Stimulated activated CD4-positive, alpha-beta T cell treated with anti-CD3 and anti-CD28 coated beads, Interleukin-2, amount 100 ng/mL, for 24 hours (primary cell): ENCODE measurements at regions not wholly inside any gene's neighbourhood (a gene's known extent, or its start where the extent isn't known, plus 50 kb on each side); places are given as distances from the start of the nearest gene placed in this dataset.

Source experiments
- DNase-seq, 2 donors: peaks; one replicate each; pipeline ENCODE4 v3.0.0-alpha.2; 2020

DNA sequence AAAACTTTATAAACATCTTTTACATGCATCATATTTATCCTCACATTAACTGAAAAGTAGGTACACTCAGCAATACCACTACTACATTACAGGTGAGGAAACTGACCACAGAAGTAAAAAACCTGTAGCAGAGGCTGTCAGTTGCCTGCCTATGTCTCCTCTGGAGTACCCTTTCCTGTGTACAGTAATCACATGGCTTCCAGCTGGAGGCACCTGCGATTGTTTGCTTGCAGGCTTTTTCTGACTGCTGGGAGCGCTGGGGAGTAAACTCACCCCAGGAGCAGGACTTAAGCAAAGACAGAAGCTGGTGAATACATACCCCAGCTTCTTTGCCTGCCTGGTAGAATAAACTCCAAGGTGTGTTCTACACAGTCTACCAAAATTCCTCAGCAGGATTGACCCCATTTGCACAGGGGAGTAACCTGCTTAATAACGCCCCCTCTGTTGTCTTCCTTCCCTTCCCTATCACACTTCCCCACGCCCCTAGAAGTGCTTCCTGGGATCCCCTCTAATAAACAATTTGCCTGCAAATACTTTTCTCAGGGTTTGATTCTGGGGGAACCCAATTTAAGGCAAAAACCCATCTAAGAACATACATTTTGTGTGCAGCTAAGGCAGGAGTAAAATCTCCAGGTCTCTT is 138.9 kb downstream of the PTH2R start:
- DNase-seq, result no peak

DNA sequence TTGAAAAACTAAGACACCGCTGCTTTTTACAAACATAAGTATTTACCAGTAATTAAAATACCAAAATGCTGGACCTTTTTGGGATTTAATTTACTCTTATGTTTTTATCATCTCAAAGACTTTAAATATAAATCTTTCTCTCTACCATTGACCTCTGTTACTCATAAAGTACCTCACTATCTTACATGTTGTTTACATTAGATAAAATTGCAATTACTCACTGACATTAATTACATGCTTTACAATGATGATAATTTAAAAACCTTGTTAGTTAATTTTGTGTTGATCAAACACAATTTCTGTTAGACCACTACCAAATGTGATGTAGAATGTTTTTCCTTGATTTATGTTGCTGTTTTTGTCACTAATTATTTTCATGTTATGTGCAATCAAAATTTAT is 139.5 kb downstream of the PTH2R start:
- no peak for DNase-seq

DNA sequence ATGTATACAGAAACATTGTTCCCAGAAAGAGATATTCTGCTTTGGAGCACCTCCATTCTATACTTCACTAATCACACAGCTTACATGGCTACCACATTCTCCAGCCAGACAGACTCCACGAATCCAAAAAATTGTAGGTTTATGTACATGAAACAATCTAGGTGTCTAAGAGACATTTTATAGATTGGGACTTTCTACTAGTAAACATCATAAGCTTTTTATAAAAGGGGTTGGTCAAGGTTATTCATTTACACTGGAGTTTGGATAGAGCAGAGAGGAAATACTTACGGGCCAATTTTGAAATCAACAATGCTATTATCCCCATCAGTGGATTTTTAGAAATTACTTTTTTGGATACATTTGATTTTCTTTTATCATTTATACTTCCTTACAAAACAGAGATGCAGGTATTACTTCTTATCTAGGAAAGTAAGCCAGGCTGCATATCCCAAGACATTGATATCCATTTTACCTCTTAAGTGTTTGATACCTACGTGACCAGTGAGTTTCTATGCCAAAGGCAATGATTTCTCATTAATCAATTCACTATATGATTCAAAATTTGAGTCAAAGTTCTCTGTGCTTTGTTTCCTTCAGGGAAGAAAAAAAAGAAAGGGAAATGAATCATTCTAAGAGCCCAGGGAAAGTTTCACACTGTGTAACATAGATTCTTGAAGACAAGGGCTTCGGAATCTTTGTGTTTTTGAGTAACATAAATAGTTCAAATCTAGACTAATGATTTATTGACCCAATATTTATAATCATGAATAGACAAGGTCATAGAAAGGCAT is 140.5 kb downstream of the PTH2R start:
- no peak for DNase-seq

DNA sequence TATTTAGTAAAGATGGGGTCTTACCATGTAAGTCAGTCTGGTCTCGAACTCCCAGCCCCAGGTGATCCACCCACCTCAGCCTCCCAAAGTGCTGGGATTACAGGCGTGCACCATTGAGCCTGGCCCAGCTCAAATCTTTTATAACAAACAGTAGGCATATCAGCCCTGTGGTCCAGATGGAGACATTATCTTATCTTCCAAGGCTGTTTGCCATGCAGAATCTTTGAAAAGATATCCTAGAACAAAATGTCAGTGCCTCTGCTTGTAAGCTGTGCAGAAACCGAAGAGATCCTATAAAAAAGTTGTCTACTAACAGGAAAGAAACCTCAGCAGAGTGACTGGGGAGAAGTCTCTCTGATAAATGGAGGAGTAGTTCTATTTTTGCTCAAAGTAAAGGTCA is 142.1 kb downstream of the PTH2R start:
- no peak for DNase-seq

DNA sequence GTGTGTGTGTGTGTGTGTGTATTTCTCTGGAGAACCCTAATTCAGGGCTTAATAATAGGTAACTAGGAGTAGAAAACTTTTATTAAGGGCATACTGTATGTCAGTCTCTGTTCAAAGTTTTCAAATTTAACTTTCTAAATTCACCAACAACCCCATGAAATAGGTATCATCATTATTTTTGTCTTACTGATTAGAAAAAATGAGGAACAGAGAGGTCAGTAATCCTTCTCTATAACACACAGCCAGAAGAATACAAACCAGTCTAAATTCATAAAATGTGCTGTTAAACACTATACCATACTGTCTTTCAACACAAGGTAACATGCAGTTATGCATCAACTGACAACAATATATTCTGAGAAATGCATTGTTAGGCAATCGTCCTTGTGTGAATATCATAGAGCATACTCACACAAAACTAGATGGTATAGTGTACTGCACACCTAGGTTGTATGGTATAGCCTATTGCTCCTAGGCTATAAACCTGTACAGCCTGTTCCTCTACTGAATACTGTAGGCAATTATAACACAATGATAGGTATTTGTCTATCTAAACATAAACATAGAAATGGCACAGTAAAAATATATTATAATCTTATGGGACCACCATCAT is 143.1 kb downstream of the PTH2R start:
- DNase-seq, result no peak

DNA sequence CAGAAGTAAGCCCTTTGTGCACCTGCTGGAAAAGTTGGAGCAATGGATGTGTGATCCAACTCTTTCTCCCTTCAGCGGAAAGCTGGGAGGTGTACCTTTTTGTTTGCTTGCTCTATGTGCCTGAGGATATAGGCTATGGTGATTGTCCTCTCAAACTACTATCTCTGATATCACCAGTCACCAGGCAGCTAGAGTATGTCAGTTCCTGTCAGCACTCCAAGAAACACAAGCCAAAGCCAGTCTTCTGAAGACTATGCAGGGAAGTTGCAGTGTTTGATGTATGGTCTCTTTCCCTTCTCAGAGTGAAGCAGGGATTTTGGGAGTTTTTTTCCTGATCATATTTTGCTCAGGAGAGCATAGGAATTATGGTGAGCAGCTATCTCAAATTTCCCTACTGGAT is 146.4 kb downstream of the PTH2R start:
- DNase-seq, result no peak

DNA sequence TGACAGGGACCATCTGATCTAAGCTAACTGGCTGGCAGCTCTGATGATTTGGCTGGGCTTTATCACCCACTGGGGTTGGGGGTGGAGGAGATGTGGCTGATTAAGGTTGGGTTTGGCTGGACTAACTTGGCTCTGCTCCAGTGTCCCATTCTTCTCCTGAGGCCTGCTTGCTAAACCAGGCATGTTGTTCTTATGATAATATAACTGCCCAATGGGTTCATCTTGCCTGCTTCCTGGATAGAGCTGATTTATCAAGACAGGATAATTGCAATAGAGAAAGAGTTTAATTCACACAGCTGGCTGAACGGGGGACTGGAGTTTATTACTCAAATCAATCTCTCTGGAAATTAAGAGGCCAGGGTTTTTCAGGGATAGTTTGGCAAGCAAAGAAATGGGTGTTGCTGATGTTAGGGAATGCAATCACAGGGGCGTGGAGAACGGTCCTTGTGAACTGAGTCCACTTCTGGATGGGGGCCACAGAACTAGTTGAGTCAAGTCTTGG is 150.4 kb downstream of the PTH2R start:
- DNase-seq, result no peak

DNA sequence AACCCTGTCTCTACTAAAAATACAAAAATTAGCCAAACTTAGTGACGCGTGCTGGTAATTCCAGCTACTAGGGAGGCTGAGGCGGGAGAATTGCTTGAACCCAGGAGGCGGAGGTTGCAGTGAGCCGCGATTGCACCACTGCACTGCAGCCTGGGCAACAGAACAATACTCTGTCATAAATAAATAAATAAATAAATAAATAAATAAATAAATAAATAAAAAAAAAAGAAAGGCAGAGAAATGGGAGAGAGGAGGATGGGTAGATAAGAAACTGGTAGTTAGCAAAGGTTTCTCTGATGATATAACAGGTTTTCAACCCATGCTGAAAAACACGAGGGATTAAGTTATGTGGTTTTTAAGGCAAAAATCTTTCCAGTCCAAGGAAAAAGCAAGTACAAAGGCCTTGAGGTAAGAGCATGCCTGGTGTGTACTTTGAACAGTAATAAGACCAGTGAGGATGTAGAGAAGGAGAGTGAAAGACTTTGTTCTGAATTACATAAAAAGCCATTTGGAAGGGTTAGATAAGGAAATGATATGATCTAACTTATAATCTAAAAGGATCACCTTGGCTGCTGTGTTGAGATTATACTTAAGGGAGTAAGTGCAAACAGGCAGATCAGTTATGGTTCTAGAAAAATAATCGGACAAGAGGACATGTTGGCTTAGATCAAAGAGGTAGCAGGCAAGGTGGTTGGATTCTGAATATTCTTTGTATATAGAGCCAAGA is 159.3 kb downstream of the PTH2R start:
- no peak for DNase-seq

DNA sequence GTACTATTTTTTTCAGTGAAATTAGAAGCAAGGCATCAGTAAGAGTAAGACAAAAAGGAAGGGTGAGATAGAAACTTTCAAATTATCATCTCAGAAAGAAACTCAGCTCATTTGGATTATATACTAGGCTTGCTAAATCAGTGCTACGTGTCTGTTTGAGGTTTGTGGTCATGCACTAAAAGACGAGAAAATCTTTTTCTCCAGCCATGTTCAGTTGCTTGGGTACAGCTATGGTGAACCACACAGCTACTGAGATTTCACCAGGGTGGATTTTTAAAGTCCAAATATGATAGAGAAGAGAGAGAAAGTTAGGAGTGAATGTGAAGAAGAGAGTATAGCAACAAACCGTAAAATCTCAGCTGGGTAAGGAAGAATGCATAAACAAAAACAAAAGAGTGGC is 161.6 kb downstream of the PTH2R start:
- DNase-seq, result no peak

DNA sequence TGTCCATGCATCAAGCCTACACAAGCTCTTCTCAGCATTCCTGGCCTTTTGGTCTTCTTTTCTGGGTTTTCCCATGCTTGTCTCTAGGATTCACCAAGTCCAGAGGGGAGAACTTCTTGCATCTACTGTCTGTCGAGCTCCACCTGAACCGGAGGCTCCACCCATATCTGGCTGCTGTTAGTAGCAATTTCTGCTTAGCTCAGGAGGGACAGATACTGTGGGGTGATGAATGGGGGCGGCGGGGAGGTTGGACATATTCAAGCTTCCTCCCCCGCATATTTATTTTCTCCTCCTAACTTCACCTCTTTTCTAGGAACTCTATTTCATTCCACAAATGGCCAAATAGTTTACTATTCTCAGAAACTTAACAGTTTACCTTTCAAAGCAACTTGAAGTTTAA is 163.5 kb downstream of the PTH2R start:
- no peak for DNase-seq

DNA sequence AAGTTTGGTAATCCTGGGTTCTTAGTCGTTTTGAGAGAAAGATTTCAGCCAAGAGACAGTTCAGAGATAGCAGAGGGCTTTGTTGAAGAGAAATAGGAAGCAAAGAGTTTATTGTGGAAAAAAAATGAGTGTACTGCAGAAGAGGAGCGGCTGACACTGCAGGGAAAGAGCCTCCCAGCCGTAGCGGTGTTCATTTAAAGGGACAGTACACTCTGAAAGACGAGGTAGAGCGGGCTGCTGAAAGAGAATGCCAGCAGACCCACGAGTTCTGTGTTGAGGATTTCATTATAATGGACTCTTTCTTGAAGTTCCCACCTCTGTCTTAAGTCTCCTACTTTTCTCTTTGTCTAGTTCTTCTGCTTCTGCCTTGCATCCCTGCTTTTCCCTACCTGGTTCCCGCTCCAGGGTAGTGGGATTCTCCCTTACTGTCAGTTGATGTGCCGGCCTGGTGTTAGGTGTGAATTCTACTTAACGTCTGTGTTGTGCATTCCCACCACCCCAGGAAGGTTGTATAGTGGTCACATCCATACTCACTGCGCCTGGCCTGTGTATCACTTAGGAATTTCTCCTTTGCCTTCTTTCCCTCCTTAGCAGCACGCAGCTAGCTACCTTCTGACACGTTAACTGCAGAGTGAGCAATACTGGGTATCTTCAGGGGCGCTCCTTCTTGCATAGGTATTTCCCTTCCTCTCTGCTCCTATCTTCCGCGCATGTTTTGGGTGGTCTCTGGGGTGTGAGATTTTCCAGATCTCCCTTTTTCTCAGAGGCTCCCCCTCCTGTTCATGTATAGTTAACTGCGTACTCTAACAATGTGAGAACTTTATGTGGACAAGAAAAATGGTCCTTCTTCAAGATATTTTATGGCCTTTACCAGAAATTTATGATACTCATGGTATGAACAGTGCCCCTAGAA is 164.5 kb downstream of the PTH2R start:
- DNase-seq, result no peak

DNA sequence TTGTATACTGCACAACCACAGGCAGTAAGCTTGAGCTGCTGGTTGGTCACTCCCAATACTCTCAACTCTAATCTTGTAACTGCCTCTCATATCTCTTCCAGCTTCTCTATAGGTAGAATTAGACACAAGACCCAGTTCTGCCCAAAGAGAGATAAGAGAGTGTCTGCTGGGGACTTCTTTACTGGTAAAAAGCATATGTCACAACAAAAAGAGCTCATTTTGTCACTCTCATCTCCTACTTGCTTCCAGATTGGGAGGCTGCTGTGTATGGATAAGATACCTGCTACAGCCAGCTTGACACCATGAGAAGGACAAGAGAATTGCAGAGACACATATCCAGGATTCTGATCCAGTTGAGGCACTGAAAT is 165.2 kb downstream of the PTH2R start:
- DNase-seq, result no peak

DNA sequence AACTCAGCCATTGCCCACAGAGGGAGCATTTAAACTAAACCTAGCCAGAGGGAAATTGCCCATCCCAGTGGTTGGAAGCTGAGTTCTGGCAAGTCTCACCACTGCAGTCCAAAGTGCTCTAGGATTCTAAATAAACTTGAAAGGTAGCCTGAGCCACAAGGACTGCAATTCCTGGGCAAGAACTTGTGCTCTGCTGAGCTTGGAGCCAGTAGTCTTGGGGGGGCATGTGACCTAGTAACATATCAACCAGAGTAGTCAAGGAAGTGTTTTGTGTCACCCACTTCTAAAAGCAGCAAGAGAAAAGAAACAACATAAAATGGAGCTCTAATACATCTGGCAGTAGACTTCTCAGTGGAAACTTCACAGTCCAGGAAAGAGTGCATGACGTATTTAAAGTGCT is 167.0 kb downstream of the PTH2R start:
- DNase-seq, result no peak

DNA sequence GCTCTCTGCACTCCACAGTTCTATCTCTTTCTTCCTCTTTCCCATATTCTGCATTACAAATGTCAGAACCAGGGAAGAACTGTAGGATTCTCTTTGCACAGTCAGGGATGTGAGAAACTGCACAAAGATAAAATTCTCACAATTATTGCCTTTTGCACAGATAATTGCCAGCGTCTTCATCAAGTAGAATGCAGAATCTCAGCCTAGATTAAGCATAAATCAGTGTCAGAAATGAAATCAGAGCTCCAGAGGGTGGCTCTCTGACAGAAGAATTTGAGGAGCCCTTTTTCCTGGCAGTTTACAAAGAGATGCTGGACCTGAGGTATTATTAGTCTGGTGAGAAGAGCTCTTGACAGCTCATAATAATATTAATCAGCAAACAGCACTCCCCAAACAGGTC is 173.1 kb downstream of the PTH2R start:
- no peak for DNase-seq

DNA sequence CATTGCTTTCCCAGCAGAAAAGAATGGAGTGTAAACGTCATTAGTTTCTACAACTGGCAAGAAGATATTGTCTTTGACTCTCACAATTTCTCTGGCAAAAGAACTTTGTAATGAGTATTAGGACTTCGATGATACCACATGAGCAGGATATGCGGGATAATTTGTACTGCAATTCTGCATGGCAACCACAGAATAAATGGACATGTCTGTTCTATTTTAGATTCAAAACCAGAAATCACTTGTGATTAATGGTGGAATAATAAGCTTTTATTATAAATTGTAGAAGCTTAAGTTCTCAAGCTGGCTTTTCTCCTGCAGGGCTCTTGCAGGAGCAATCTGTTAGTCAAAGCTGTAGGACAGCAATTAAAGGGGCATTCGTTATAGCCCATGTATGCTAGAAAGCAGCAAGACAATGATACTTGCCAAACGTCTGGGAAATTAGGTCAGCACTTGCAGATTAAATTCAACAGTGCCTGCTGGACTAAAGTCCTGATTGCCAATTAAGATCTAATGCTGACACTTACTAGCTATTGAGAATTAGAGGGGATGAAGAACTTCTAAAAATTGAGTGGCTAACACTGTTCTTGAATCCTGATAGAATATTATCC is 177.9 kb downstream of the PTH2R start:
- no peak for DNase-seq

DNA sequence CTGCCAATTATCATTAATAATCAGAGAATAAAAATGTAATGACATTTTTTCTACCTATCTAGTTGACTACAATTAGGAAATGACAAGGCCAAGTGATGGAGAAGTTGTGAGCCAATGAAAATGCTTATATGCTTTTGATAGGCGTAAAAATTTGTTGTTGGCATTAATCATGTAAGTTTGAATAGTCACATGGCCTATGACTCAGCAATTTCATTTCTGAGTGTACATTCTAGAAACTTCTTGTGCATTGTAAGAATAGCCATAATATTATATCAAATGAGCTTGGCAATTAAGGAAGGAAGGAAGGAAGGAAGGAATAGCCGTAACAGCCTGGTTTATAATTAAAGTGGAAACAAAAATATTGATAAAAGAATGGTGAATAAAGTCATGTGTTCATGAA is 179.9 kb downstream of the PTH2R start:
- no peak for DNase-seq

DNA sequence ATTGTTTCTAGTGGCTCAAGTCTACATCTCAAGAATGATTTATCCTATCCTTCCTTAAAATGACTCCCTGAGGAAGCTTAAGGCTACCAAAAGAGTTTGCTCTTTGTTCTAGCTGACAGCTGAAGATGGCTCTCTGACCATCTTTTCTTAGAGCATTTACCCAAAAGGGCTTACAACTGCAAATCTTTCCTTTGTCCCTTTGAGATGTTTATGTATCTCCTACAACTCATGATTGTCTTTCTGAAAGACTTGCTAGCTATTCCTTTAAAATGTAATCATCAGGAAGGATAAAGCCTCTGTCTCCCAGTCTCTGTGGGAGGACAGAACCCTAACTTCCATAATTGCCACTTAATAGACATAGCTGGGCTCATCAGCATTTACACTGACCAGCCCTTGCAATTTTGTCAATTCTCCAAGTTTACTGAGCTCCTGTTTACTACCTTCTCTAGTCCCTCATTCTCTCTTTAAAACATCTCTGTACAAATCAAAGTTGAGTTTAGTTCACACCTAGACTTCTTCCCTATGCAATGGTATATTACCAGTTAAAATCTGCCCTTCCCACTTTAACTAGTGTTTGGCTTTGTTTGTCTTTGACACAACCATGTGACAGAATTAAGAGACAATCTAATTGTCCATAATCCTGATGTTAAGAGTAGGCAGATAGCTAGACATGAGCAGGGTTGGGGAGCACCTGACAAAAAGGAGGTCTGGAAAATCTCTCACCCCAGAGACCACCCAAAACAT is 188.2 kb downstream of the PTH2R start:
- DNase-seq, result no peak

DNA sequence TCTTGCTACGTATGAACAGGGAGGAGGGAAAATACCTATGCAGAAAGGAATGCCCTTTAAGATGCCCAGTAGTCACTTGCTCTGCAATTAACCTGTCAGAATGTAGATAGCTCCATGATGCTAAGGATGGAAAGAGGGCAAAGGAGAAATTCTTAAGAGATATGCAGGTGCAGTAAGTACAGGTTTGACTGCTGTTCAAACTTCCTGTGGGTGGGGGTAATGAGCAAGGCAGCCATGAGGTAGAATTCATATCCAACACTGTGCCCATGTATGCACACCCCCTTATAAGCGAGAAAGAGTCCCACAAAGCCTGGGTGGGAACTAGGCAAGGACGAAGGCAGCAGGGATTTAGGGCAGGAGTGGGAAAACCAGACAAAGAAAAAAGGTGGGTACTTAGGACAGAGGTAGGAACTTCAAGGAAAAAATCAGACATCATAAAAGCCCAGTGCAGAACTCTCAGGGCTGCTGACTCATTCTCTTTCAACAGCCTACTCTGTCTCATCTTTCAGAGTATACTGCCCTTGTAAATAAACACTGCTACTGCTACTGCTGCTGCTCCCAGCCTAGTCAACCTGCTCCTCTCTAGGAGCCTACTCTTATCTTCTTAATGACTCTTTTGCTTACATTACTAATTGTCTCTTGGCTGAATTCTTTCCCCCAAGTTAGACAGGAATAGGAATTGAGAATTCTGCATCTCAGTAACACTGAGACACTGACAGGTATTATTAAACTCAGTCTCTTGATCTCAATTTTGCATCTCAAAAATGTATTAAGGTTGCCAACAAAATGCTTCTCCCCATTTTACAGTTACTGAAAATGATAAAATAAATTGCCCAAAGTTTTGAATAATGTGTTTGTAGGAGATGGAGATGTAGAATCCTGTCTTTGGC is 189.0 kb downstream of the PTH2R start:
- no peak for DNase-seq

DNA sequence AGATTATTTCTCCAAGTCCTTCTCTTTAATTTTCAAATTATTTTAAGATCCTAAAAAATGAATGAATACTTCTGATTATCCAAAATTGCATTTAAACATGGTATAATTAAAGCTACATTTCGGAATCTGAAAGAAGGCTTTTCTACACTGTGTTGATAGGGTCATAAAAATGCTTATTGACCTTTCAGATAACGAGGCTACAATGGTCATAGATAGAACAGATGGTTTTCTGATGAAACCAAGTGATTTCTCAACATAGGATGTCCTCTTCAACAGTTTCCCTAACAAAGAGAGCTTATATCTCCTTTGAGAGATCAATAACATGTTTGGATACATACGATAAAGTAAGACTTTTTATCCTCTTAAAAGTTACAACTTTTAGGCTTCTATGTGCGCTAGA is 201.1 kb downstream of the PTH2R start:
- no peak for DNase-seq
